H9 (cell line): ENCODE measurements at regions not wholly inside any gene's neighbourhood (a gene's known extent, or its start where the extent isn't known, plus 50 kb on each side); places are given as distances from the start of the nearest gene placed in this dataset.

Source experiments
- DNase-seq: peaks from one replicate; pipeline ENCODE4 v3.0.0-alpha.2; 2017
- H2AFZ ChIP-seq: one replicate; pipeline ENCODE4 v1.6.1; 2013; ENCODE audit warnings: mild to moderate bottlenecking, low read length, control low read depth, moderate library complexity
- H2AK5ac ChIP-seq: 2 replicates; pipeline ENCODE4 v1.6.1; 2013; ENCODE audit warnings: low read length, control low read depth, mixed read lengths; ENCODE audit not compliant: insufficient read length
- H2BK120ac ChIP-seq: one replicate; pipeline ENCODE4 v1.6.1; 2013; ENCODE audit warnings: low read depth, mild to moderate bottlenecking, low read length, control low read depth, inconsistent platforms; ENCODE audit not compliant: poor library complexity, severe bottlenecking
- H2BK12ac ChIP-seq: 2 replicates; pipeline ENCODE4 v1.6.1; 2013; ENCODE audit warnings: low read length, control low read depth, mixed read lengths, low read depth; ENCODE audit not compliant: insufficient read length
- H2BK15ac ChIP-seq: 2 replicates; pipeline ENCODE4 v1.6.1; 2013; ENCODE audit warnings: low read depth, low read length, control low read depth
- H2BK20ac ChIP-seq: one replicate; pipeline ENCODE4 v1.6.1; 2013; ENCODE audit warnings: low read depth, mild to moderate bottlenecking, low read length, control low read depth, inconsistent platforms; ENCODE audit not compliant: poor library complexity, severe bottlenecking
- H2BK5ac ChIP-seq: 2 replicates; pipeline ENCODE4 v1.6.1; 2013; ENCODE audit warnings: low read length, control low read depth, mixed read lengths; ENCODE audit not compliant: insufficient read length
- H3K14ac ChIP-seq: 2 replicates; pipeline ENCODE4 v1.6.1; 2013; ENCODE audit warnings: low read length, control low read depth; ENCODE audit not compliant: insufficient read depth
- H3K18ac ChIP-seq: 2 replicates; pipeline ENCODE4 v1.6.1; 2013; ENCODE audit warnings: low read depth, mild to moderate bottlenecking, mixed read lengths, low read length, control low read depth; ENCODE audit not compliant: insufficient read length
- H3K23ac ChIP-seq: 2 replicates; pipeline ENCODE4 v1.6.1; 2013; ENCODE audit warnings: low read length, control low read depth, mixed read lengths, low read depth; ENCODE audit not compliant: insufficient read length
- H3K23me2 ChIP-seq: 2 replicates; pipeline ENCODE4 v1.6.1; 2013; ENCODE audit warnings: low read depth, mild to moderate bottlenecking, mixed read lengths, low read length, control low read depth; ENCODE audit not compliant: insufficient read length, poor library complexity, severe bottlenecking
- H3K27ac ChIP-seq: 2 replicates; pipeline ENCODE4 v1.5.1; 2013; ENCODE audit warnings: low read length, control low read depth, mixed read lengths, low read depth; ENCODE audit not compliant: insufficient read length
- H3K27me3 ChIP-seq: 2 replicates; pipeline ENCODE4 v1.6.1; 2013; ENCODE audit warnings: low read length, control low read depth, inconsistent platforms; ENCODE audit not compliant: insufficient read depth
- H3K4ac ChIP-seq: 2 replicates; pipeline ENCODE4 v1.6.1; 2013; ENCODE audit warnings: low read depth, mild to moderate bottlenecking, control low read depth, inconsistent platforms, low read length, moderate library complexity
- H3K4me1 ChIP-seq: 2 replicates; pipeline ENCODE4 v1.6.1; 2013; ENCODE audit warnings: low read length, control low read depth, inconsistent platforms; ENCODE audit not compliant: insufficient read depth
- H3K4me2 ChIP-seq: 2 replicates; pipeline ENCODE4 v1.6.1; 2013; ENCODE audit warnings: low read length, control low read depth, mixed read lengths; ENCODE audit not compliant: insufficient read length, insufficient read depth
- H3K56ac ChIP-seq: 2 replicates; pipeline ENCODE4 v1.6.1; 2013; ENCODE audit warnings: low read depth, mild to moderate bottlenecking, mixed read lengths, low read length, control low read depth; ENCODE audit not compliant: insufficient read length
- H3K79me1 ChIP-seq: 2 replicates; pipeline ENCODE4 v1.6.1; 2013; ENCODE audit warnings: low read depth, mild to moderate bottlenecking, moderate library complexity, low read length, control low read depth, inconsistent platforms; ENCODE audit not compliant: insufficient read depth, poor library complexity, severe bottlenecking
- H3K79me2 ChIP-seq: 2 replicates; pipeline ENCODE4 v1.6.1; 2013; ENCODE audit warnings: low read length, control low read depth, inconsistent platforms; ENCODE audit not compliant: insufficient read depth
- H3K9ac ChIP-seq: 2 replicates; pipeline ENCODE4 v1.6.1; 2013; ENCODE audit warnings: low read length, control low read depth, mixed read lengths; ENCODE audit not compliant: insufficient read length; ENCODE audit errors: extremely low read depth
- H3K9me3 ChIP-seq: one replicate; pipeline ENCODE4 v1.6.1; 2013; ENCODE audit warnings: low read depth, low read length, inconsistent platforms; ENCODE audit not compliant: control insufficient read depth
- H3T11ph ChIP-seq: one replicate; pipeline ENCODE4 v1.6.1; 2013; ENCODE audit warnings: mild to moderate bottlenecking, low read length, control low read depth, inconsistent platforms
- H4K20me1 ChIP-seq: one replicate; pipeline ENCODE4 v1.6.1; 2013; ENCODE audit not compliant: control insufficient read depth, insufficient read length, insufficient read depth
- H4K5ac ChIP-seq: 2 replicates; pipeline ENCODE4 v1.6.1; 2013; ENCODE audit warnings: low read depth, mild to moderate bottlenecking, mixed read lengths, low read length, control low read depth; ENCODE audit not compliant: insufficient read length
- H4K8ac ChIP-seq: replicated peaks from 2 replicates; pipeline ENCODE4 v1.6.1; 2013; ENCODE audit warnings: low read length, control low read depth, mixed read lengths, low read depth; ENCODE audit not compliant: insufficient read length
- H4K91ac ChIP-seq: 2 replicates; pipeline ENCODE4 v1.6.1; 2013; ENCODE audit warnings: low read depth, mild to moderate bottlenecking, moderate library complexity, mixed read lengths, low read length, control low read depth; ENCODE audit not compliant: insufficient read length
- H3K27ac Mint-ChIP-seq, 3 experiments: 2 replicates in 2 of 3; 3 replicates in 1 of 3; pipeline ENCODE4 v1.8.0; 2020 to 2021; ENCODE audit warnings: mixed read lengths in 3 of 3, mild to moderate bottlenecking in 1 of 3, moderate library complexity in 1 of 3
- H3K27me3 Mint-ChIP-seq: 2 replicates; pipeline ENCODE4 v1.8.0; 2021; ENCODE audit warnings: low read depth, mild to moderate bottlenecking, moderate library complexity, mixed read lengths
- H3K36me3 Mint-ChIP-seq, 3 experiments: 2 replicates in 2 of 3; 3 replicates in 1 of 3; pipeline ENCODE4 v1.8.0; 2020 to 2021; ENCODE audit warnings: low read depth in 3 of 3, mixed read lengths in 3 of 3; ENCODE audit not compliant: insufficient read depth in 1 of 3
- H3K4me1 Mint-ChIP-seq, 2 experiments: 2 replicates each; pipeline ENCODE4 v1.8.0; 2020; ENCODE audit warnings: mixed read lengths in 2 of 2
- H3K4me3 Mint-ChIP-seq, 2 experiments: 2 replicates in 1 of 2; 3 replicates in 1 of 2; pipeline ENCODE4 v1.8.0; 2020 to 2021; ENCODE audit warnings: mild to moderate bottlenecking in 2 of 2, mixed read lengths in 2 of 2, moderate library complexity in 1 of 2
- H3K9me3 Mint-ChIP-seq, 2 experiments: 2 replicates in 1 of 2; 3 replicates in 1 of 2; pipeline ENCODE4 v1.8.0; 2020; ENCODE audit warnings: mild to moderate bottlenecking in 2 of 2, mixed read lengths in 2 of 2, moderate library complexity in 1 of 2
- CTCF ChIP-seq: fragments of 200-600 bp; sonication (generic); conservative IDR thresholded peaks from 3 replicates; pipeline ENCODE4 v1.8.0; 2021; ENCODE audit warnings: antibody characterized with exemption, mild to moderate bottlenecking
- WGBS: extraction: QIAGEN DNeasy Blood & Tissue Kit; methylation state at CpG from one replicate; pipeline ENCODE4 v1.1.7; 2013; ENCODE audit warnings: missing lambda C conversion rate, low lambda C conversion rate, mixed read lengths; ENCODE audit not compliant: insufficient read length; ENCODE audit errors: extremely low coverage; 5-methylcytosine and 5-hydroxymethylcytosine counted together

- no peaks in the 10 kb centered on the region for H4K20me1 ChIP-seq
- no peaks in the 10 kb centered on the region for H3K27me3 ChIP-seq
- H3K9me3 ChIP-seq: no peaks in the 10 kb centered on the region
- H2BK5ac ChIP-seq: no peak overlapping the region
- H3K4ac ChIP-seq: no peak overlapping the region
- H3K79me1 ChIP-seq: no peaks in the 10 kb centered on the region
- H3T11ph ChIP-seq: no peak overlapping the region
- H3K23ac ChIP-seq: no peak overlapping the region
- no peak overlapping the region; a peak in 2 of 7 replicates for H3K27ac Mint-ChIP-seq
- no peak overlapping the region for H3K56ac ChIP-seq
- no peak overlapping the region for H2BK120ac ChIP-seq
- H3K4me1 Mint-ChIP-seq: peaks cover 11 to 18% of the 10 kb centered on the region in 2 experiments
- H3K27me3 Mint-ChIP-seq: no peaks in the 10 kb centered on the region; the same call in 1 of the 2 replicates
- H2BK15ac ChIP-seq: no peak overlapping the region
- H3K4me3 Mint-ChIP-seq: no peak overlapping the region
- no peak overlapping the region for H3K18ac ChIP-seq
- no CpG with 5 or more reads among the region's 6 CpGs for WGBS
- no peak overlapping the region for H2AFZ ChIP-seq
- no peak overlapping the region for H3K9ac ChIP-seq
- no peak for DNase-seq
- H4K8ac ChIP-seq: no peak overlapping the region
- H4K5ac ChIP-seq: no peak overlapping the region
- no peak overlapping the region for H3K27ac ChIP-seq
- peaks cover 0 to 6% (median 3%) of the 10 kb centered on the region in 3 experiments; a peak in 4 of 7 replicates for H3K36me3 Mint-ChIP-seq
- no peaks in the 10 kb centered on the region for H3K23me2 ChIP-seq
- H3K4me2 ChIP-seq: no peak overlapping the region
- no peaks in the 10 kb centered on the region; the same call in 1 of the 2 replicates for H3K4me1 ChIP-seq
- no peak overlapping the region for H3K14ac ChIP-seq
- peaks cover 0 to 2% of the 10 kb centered on the region in 2 experiments; a peak in 2 of 5 replicates for H3K9me3 Mint-ChIP-seq
- H2BK20ac ChIP-seq: no peak overlapping the region
- no peak for TF ChIP-seq CTCF
- H2AK5ac ChIP-seq: no peak overlapping the region
- no peak overlapping the region for H4K91ac ChIP-seq
- H2BK12ac ChIP-seq: no peak overlapping the region
- H3K79me2 ChIP-seq: no peaks in the 10 kb centered on the region
These were observed 1103.5 kb upstream of the RBFOX1 start for GRCh38 chr16:6229186-6229585.
